Mucosa of descending colon (tissue), 3 donors: ENCODE measurements at regions not wholly inside any gene's neighbourhood (a gene's known extent, or its start where the extent isn't known, plus 50 kb on each side); places are given as distances from the start of the nearest gene placed in this dataset.

ENCODE experiments used
- ATAC-seq: fragments of 200-7000 bp; cut with Tn5 transposase; one replicate; pipeline ENCODE4 v1.9.1; 2020; ENCODE audit warnings: mild to moderate bottlenecking, moderate library complexity
- DNase-seq, 3 donors: peaks; one replicate each; pipeline ENCODE4 v3.0.0-alpha.2; 2020
- H3K36me3 ChIP-seq: fragments of 200-600 bp; one replicate; pipeline ENCODE4 v1.8.0; 2021; ENCODE audit warnings: low read depth, mild to moderate bottlenecking
- H3K4me1 ChIP-seq: fragments of 200-600 bp; one replicate; pipeline ENCODE4 v1.8.0; 2021; ENCODE audit warnings: low read depth, mild to moderate bottlenecking
- H3K4me3 ChIP-seq: fragments of 200-600 bp; one replicate; pipeline ENCODE4 v1.8.0; 2021; ENCODE audit warnings: mild to moderate bottlenecking
- H3K9me3 ChIP-seq: fragments of 200-600 bp; one replicate; pipeline ENCODE4 v1.8.0; 2021; ENCODE audit warnings: mild to moderate bottlenecking
- CTCF ChIP-seq: fragments of 200-600 bp; IDR thresholded peaks from one replicate; pipeline ENCODE4 v1.8.0; 2022; ENCODE audit warnings: antibody characterized with exemption, mild to moderate bottlenecking
- intact Hi-C, 2 donors: fragments of 100-400 bp; cut with DNase I in 1 of 2; cut with micrococcal nuclease in 1 of 2; formaldehyde crosslinking; loops; one replicate each; pipeline versions ENCODE4 v1.11.0 to v1.11.1; 2022; cut with DNase I, micrococcal nuclease
- donor health status: DM: no; HTN: no; CAD: no; lungs with moderate emphysema.
- donor health status: DM: no; HTN: no; CAD: no.
- donor health status: DM: no; HTN: yes; CAD: no.

DNA sequence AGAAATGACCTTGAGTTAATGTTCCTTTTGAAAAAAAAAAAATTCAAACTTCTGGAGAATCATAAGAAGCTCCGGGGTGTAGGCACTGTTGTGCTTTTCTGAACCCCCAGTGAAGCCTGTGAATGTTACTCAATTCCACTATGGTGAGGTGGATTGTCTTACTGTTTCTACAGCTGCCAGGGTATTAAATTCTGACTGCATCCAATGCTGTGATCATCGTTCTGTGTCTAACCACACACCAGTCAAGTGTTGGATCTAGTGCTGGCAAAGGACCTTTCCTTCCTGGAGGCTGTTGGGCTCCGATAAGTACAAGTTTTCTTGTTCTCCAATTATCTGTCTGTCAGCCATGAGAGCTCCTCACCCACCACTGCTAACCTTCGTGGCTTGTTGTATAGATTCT is 162.0 kb upstream of the EPHA7 start:
- no peak for TF ChIP-seq CTCF
- ATAC-seq = no peak
- intact Hi-C loops = no loop called here

GRCh38 chr6:93580446-93580845 is 161.1 kb upstream of the EPHA7 start:
- Histone ChIP-seq H3K4me1 (no peaks in the 10 kb centered on the region), H3K9me3 (no peaks in the 10 kb centered on the region), H3K4me3 (no peak overlapping the region), H3K36me3 (no peaks in the 10 kb centered on the region)
- intact Hi-C loops = no loop called here
- no peak for ATAC-seq
- TF ChIP-seq CTCF = no peak
- peak in 1 of 3 donors; percentile 4 for DNase-seq

More for the DNA sequence above, 162.0 kb upstream of the EPHA7 start:
- no peak for DNase-seq
- no peaks in the 10 kb centered on the region for H3K9me3 ChIP-seq
- H3K4me1 ChIP-seq = no peaks in the 10 kb centered on the region
- no peaks in the 10 kb centered on the region for H3K36me3 ChIP-seq
- no peak overlapping the region for H3K4me3 ChIP-seq

GRCh38 chr6:93575495-93576267 is 156.3 kb upstream of the EPHA7 start:
- Histone ChIP-seq H3K4me1 (no peaks in the 10 kb centered on the region), H3K36me3 (no peaks in the 10 kb centered on the region), H3K4me3 (no peak overlapping the region), H3K9me3 (no peaks in the 10 kb centered on the region)
- intact Hi-C loops = no loop called here
- ATAC-seq (no peak), DNase-seq (no peak)
- TF ChIP-seq CTCF = no peak

- ATAC-seq (no peak), DNase-seq (no peak)
- no peak for TF ChIP-seq CTCF
- Histone ChIP-seq H3K4me3 (no peak overlapping the region), H3K9me3 (no peaks in the 10 kb centered on the region), H3K36me3 (no peaks in the 10 kb centered on the region), H3K4me1 (no peaks in the 10 kb centered on the region)
- intact Hi-C loops = no loop called here
These were observed 154.9 kb upstream of the EPHA7 start for GRCh38 chr6:93574299-93574698.

DNA sequence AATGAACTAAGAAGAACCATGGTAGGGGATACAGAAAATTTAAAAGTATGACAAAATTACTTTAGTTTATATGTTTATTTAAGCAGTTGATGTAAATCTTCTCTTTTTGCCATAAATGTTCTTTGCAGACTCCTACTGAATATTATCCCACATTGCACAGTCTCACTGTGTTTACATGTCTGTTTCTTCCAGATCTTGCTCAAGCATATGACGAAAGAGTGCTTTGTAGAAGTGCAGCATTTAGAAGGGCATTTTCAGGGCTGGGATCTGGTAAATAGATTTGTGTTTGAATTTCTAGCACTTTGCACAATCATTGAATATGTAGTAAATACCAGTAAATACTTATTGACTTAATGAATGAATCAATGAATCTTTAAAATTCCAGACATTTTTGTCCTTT is 152.0 kb upstream of the EPHA7 start:
- intact Hi-C loops = no loop called here
- ATAC-seq = no peak
- DNase-seq = no peak
- H3K4me1 ChIP-seq = no peaks in the 10 kb centered on the region
- no peak for TF ChIP-seq CTCF
- no peak overlapping the region for H3K4me3 ChIP-seq
- no peaks in the 10 kb centered on the region for H3K36me3 ChIP-seq
- H3K9me3 ChIP-seq = no peaks in the 10 kb centered on the region
